BE2C (cell line): ENCODE measurements at regions not wholly inside any gene's neighbourhood (a gene's known extent, or its start where the extent isn't known, plus 50 kb on each side); places are given as distances from the start of the nearest gene placed in this dataset.

ENCODE experiments used
- DNase-seq: peaks from one replicate; pipeline ENCODE4 v3.0.0-alpha.2; 2020
- H3K27me3 ChIP-seq: fragments of 250-450 bp; sonication (Bioruptor Pico); 2 replicates; pipeline ENCODE4 v1.5.1; 2020; ENCODE audit warnings: mild to moderate bottlenecking
- H3K36me3 ChIP-seq: fragments of 250-450 bp; sonication (Bioruptor Pico); 2 replicates; pipeline ENCODE4 v1.5.1; 2020; ENCODE audit warnings: mild to moderate bottlenecking
- H3K4me1 ChIP-seq: fragments of 250-450 bp; sonication (Bioruptor Pico); 2 replicates; pipeline ENCODE4 v1.5.1; 2020
- H3K4me3 ChIP-seq: 2 replicates; pipeline ENCODE4 v1.5.1; 2011; ENCODE audit warnings: low read depth, low read length
- H3K9me3 ChIP-seq: fragments of 250-450 bp; sonication (Bioruptor Pico); 2 replicates; pipeline ENCODE4 v1.5.1; 2020
- CTCF ChIP-seq: IDR thresholded peaks from 2 replicates; pipeline ENCODE4 v1.5.1; 2012; ENCODE audit warnings: mild to moderate bottlenecking, low read depth, low read length

- DNase-seq = no peak
- Histone ChIP-seq H3K27me3 (peaks cover 3% of the 10 kb centered on the region), H3K36me3 (no peaks in the 10 kb centered on the region), H3K4me3 (no peak overlapping the region), H3K4me1 (no peaks in the 10 kb centered on the region), H3K9me3 (no peaks in the 10 kb centered on the region)
- no peak for TF ChIP-seq CTCF
Measured at GRCh38 chr2:220103596-220103995, 476.2 kb downstream of the SLC4A3 start.

GRCh38 chr2:220104871-220105351, 477.5 kb downstream of the SLC4A3 start:
- no peak for TF ChIP-seq CTCF

GRCh38 chr2:220106065-220106464, 478.6 kb downstream of the SLC4A3 start:
- no peaks in the 10 kb centered on the region for H3K36me3 ChIP-seq
- no peaks in the 10 kb centered on the region for H3K4me1 ChIP-seq
- no peak overlapping the region for H3K4me3 ChIP-seq
- no peak for TF ChIP-seq CTCF
- no peaks in the 10 kb centered on the region for H3K9me3 ChIP-seq
- DNase-seq = no peak
- H3K27me3 ChIP-seq = peaks cover 3% of the 10 kb centered on the region

More at GRCh38 chr2:220104871-220105351, 477.5 kb downstream of the SLC4A3 start:
- Histone ChIP-seq H3K9me3 (no peaks in the 10 kb centered on the region), H3K4me1 (no peaks in the 10 kb centered on the region), H3K27me3 (peaks cover 3% of the 10 kb centered on the region), H3K4me3 (no peak overlapping the region), H3K36me3 (no peaks in the 10 kb centered on the region)
- no peak for DNase-seq

- Histone ChIP-seq H3K27me3 (no peaks in the 10 kb centered on the region; the same call in none of the 2 replicates), H3K9me3 (no peaks in the 10 kb centered on the region), H3K4me3 (no peak overlapping the region), H3K4me1 (no peaks in the 10 kb centered on the region), H3K36me3 (no peaks in the 10 kb centered on the region)
- DNase-seq = no peak
- no peak for TF ChIP-seq CTCF
Measured at GRCh38 chr2:220107380-220107791, 480.0 kb downstream of the SLC4A3 start.

GRCh38 chr2:220114443-220114842, 487.0 kb downstream of the SLC4A3 start:
- no peaks in the 10 kb centered on the region for H3K27me3 ChIP-seq
- TF ChIP-seq CTCF = no peak
- no peak overlapping the region for H3K4me3 ChIP-seq
- H3K9me3 ChIP-seq = no peaks in the 10 kb centered on the region
- no peaks in the 10 kb centered on the region for H3K4me1 ChIP-seq
- DNase-seq = no peak
- no peaks in the 10 kb centered on the region for H3K36me3 ChIP-seq

- no peaks in the 10 kb centered on the region for H3K27me3 ChIP-seq
- no peak for TF ChIP-seq CTCF
- no peaks in the 10 kb centered on the region for H3K36me3 ChIP-seq
- no peak for DNase-seq
- no peaks in the 10 kb centered on the region for H3K4me1 ChIP-seq
- no peak overlapping the region for H3K4me3 ChIP-seq
- no peaks in the 10 kb centered on the region for H3K9me3 ChIP-seq
Measured at GRCh38 chr2:220117025-220117424, 489.6 kb downstream of the SLC4A3 start.
